ENCODE measurements at regions not wholly inside any gene's neighbourhood (a gene's known extent, or its start where the extent isn't known, plus 50 kb on each side); places are given as distances from the start of the nearest gene placed in this dataset.

DNA sequence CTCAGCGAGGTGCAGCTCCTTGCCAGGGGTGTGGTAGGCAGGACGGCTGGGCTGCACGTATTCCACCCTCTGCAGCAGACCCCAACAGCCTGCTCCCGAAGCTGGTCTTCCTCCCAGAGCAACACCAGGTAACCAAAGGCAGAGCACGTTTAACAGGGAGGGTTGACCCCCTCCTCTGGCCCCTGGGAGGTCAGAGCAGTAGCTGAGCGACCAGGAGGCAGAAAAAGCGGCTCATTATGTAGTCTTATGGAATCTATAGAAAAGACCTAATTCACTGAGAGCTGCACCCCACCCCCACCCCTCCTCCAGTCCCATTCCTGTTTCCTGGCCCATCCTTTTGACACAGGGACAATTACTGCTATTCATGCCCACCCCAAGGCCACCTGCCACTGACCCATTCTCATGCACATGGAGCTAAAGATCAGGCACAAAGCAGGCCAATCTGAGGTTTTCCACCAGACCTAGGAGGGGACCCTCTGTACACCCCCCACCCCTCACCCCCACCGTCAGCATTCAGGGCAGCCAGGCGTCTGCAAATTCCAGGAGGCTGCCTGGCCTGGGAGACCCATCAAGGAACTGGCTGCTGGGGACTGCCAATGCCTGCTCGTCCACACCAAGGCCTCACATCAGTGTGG, 60.9 kb upstream of the FZD7 start:
- TF ChIP-seq GATA2 (IDR thresholded peaks at IDR 0.05; ENCODE audit: low read depth, low read length) (no peak), GATA3 (IDR thresholded peaks at IDR 0.05; ENCODE audit: low read depth, low read length) (no peak)

All from SH-SY5Y (cell line).